B cell (primary cell): ENCODE measurements at regions not wholly inside any gene's neighbourhood (a gene's known extent, or its start where the extent isn't known, plus 50 kb on each side); places are given as distances from the start of the nearest gene placed in this dataset.

Source experiments
- ATAC-seq: fragments of 200-7000 bp; cut with Tn5 transposase; one replicate; pipeline ENCODE4 v1.10.0; 2021; ENCODE audit warnings: low read depth, mild to moderate bottlenecking, moderate number of reproducible peaks, moderate library complexity
- CTCF ChIA-PET: fragments of 350-600 bp; sonication (Branson Sonifier 250); formaldehyde crosslinking; loops from one replicate; lab custom pipeline; 2021; ENCODE audit warnings: antibody characterized with exemption, inconsistent platforms; lab: Charles Lee
- POLR2A ChIA-PET: fragments of 350-600 bp; sonication (Branson Sonifier 250); formaldehyde crosslinking; loops from one replicate; lab custom pipeline; 2021; ENCODE audit warnings: antibody characterized with exemption; lab: Charles Lee
- DNase-seq: peaks from one replicate; pipeline ENCODE4 v3.0.0; 2013
- H2AFZ ChIP-seq: 2 replicates; pipeline ENCODE4 v1.6.1; 2012; ENCODE audit warnings: mild to moderate bottlenecking, low read depth, low read length; ENCODE audit not compliant: insufficient read depth, poor library complexity, severe bottlenecking
- H3K27ac ChIP-seq, 2 donors: 1 replicate in 1 of 2; 2 replicates in 1 of 2; pipeline ENCODE4 v1.5.1; 2012 to 2013; ENCODE audit warnings: low read length in 2 of 2, mild to moderate bottlenecking in 2 of 2, moderate library complexity in 1 of 2
- H3K27me3 ChIP-seq, 4 experiments: fragments of 200-600 bp in 1 of 4; sonication (generic) in 1 of 4; replicated peaks in 1 of 4; 1 replicate in 2 of 4; 2 replicates in 2 of 4; pipeline versions ENCODE4 v1.6.1 to v1.7.0; 2013 to 2016; ENCODE audit warnings: low read length in 3 of 4, mild to moderate bottlenecking in 2 of 4, mixed read lengths in 1 of 4, moderate library complexity in 1 of 4; ENCODE audit not compliant: insufficient read depth in 4 of 4, control insufficient read depth in 3 of 4; ENCODE audit errors: control extremely low read depth in 1 of 4
- H3K36me3 ChIP-seq, 2 experiments: replicated peaks in 1 of 2; 1 replicate in 1 of 2; 2 replicates in 1 of 2; pipeline versions ENCODE4 v1.6.1 to v1.7.1; 2013; ENCODE audit warnings: low read length in 1 of 2; ENCODE audit not compliant: insufficient read depth in 2 of 2, control insufficient read depth in 1 of 2; ENCODE audit errors: control extremely low read depth in 1 of 2, extremely low read depth in 1 of 2
- H3K4me1 ChIP-seq, 2 donors: fragments of 200-600 bp in 1 of 2; sonication (generic) in 1 of 2; 1 replicate in 1 of 2; 2 replicates in 1 of 2; pipeline versions ENCODE4 v1.5.1 to v1.6.1; 2013 to 2017; ENCODE audit warnings: low read length in 2 of 2; ENCODE audit not compliant: control insufficient read depth in 2 of 2, insufficient read depth in 2 of 2
- H3K4me2 ChIP-seq: replicated peaks from 2 replicates; pipeline ENCODE3; 2012; ENCODE audit warnings: mild to moderate bottlenecking, low read depth, low read length; ENCODE audit not compliant: poor library complexity, severe bottlenecking
- H3K4me3 ChIP-seq, 5 experiments: fragments of 200-600 bp in 1 of 5; sonication (generic) in 1 of 5; 1 replicate in 3 of 5; 2 replicates in 2 of 5; pipeline versions ENCODE4 v1.5.1 to v1.7.0; 2011 to 2016; ENCODE audit warnings: low read length in 4 of 5, mild to moderate bottlenecking in 4 of 5, low read depth in 2 of 5, control low read depth in 1 of 5, moderate library complexity in 1 of 5; ENCODE audit not compliant: insufficient read depth in 1 of 5; ENCODE audit errors: control extremely low read depth in 1 of 5, extremely low read depth in 1 of 5
- H3K79me2 ChIP-seq: fragments of 200-600 bp; sonication (generic); one replicate; pipeline ENCODE4 v1.6.0; 2016; ENCODE audit warnings: low read length; ENCODE audit not compliant: control insufficient read depth, insufficient read depth
- H3K9ac ChIP-seq: fragments of 200-600 bp; sonication (generic); 2 replicates; pipeline ENCODE4 v1.6.1; 2017; ENCODE audit warnings: mild to moderate bottlenecking, low read length, moderate library complexity
- H3K9me3 ChIP-seq, 3 donors: one replicate each; pipeline versions ENCODE4 v1.6.1 to v1.7.1; 2013; ENCODE audit warnings: low read length in 2 of 3; ENCODE audit not compliant: control insufficient read depth in 2 of 3, insufficient read depth in 1 of 3; ENCODE audit errors: control extremely low read depth in 1 of 3
- H4K20me1 ChIP-seq: 2 replicates; pipeline ENCODE4 v1.6.0; 2012; ENCODE audit warnings: mild to moderate bottlenecking, low read length; ENCODE audit not compliant: insufficient read depth, control insufficient read depth, poor library complexity, severe bottlenecking
- H3K27ac Mint-ChIP-seq: one replicate; pipeline ENCODE4 v1.8.0; 2021; ENCODE audit warnings: mixed read lengths
- H3K27me3 Mint-ChIP-seq: one replicate; pipeline ENCODE4 v1.8.0; 2021; ENCODE audit warnings: mixed read lengths
- H3K4me1 Mint-ChIP-seq: one replicate; pipeline ENCODE4 v1.8.0; 2021; ENCODE audit warnings: mixed read lengths
- H3K4me3 Mint-ChIP-seq: one replicate; pipeline ENCODE4 v1.8.0; 2021; ENCODE audit warnings: mixed read lengths
- H3K9me3 Mint-ChIP-seq: one replicate; pipeline ENCODE4 v1.8.0; 2022; ENCODE audit warnings: mixed read lengths; ENCODE audit not compliant: insufficient read depth
- CTCF ChIP-seq: fragments of 200-600 bp; IDR thresholded peaks from one replicate; pipeline ENCODE4 v1.8.0; 2022; ENCODE audit warnings: antibody characterized with exemption, mild to moderate bottlenecking
- EZH2 ChIP-seq: IDR thresholded peaks from 2 replicates; pipeline ENCODE4 v1.6.1; 2012; ENCODE audit warnings: borderline replicate concordance, low read depth, mild to moderate bottlenecking, moderate library complexity, low read length; ENCODE audit not compliant: insufficient read depth, poor library complexity, severe bottlenecking
- WGBS: methylation state at CpG from one replicate; pipeline ENCODE4 v1.1.5; 2013; ENCODE audit warnings: missing lambda C conversion rate; ENCODE audit not compliant: insufficient coverage; 5-methylcytosine and 5-hydroxymethylcytosine counted together
- intact Hi-C: fragments of 100-400 bp; cut with micrococcal nuclease; formaldehyde crosslinking; loops from one replicate; pipeline ENCODE4 v1.10.0; 2022

DNA sequence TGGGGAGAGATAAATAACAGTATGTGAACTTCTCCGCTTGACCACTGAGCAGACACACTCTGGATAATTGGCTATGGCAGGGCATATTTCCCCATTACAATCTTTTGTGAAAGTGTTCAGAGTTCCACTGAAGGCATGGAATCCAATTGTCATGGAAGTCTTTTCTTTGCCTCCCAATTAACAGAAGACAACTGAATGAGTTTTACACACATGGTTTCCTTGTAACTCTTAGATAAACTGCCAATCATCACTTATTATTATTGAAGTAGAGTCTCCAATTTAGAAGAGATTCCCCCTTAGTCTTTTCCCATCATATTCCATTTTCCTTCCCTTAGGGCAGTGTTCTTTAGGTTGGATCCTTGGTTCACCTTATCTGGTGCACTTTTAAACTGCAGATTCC lies 308.3 kb downstream of the NR2F2 start:
- Histone ChIP-seq H2AFZ (no peak overlapping the region), H3K4me2 (no peak overlapping the region), H3K27ac (no peak overlapping the region), H3K36me3 (no peaks in the 10 kb centered on the region), H3K27me3 (no peaks in the 10 kb centered on the region), H3K79me2 (no peaks in the 10 kb centered on the region), H3K4me1 (no peaks in the 10 kb centered on the region), H3K4me3 (no peak overlapping the region), H3K9me3 (peaks cover 0 to 5% (median 5%) of the 10 kb centered on the region in 3 donors), H4K20me1 (no peaks in the 10 kb centered on the region), H3K9ac (no peak overlapping the region)
- POLR2A ChIA-PET = no interaction called here
- H3K27ac Mint-ChIP-seq = no peak overlapping the region
- H3K4me1 Mint-ChIP-seq = no peaks in the 10 kb centered on the region
- intact Hi-C loops = no loop called here
- H3K9me3 Mint-ChIP-seq = no peaks in the 10 kb centered on the region
- TF ChIP-seq CTCF (no peak), EZH2 (no peak)
- no peak for ATAC-seq
- CTCF ChIA-PET = no interaction called here
- H3K4me3 Mint-ChIP-seq = no peak overlapping the region
- WGBS = no CpG with 5 or more reads among the region's 1 CpG
- DNase-seq = no peak
- no peaks in the 10 kb centered on the region for H3K27me3 Mint-ChIP-seq

DNA sequence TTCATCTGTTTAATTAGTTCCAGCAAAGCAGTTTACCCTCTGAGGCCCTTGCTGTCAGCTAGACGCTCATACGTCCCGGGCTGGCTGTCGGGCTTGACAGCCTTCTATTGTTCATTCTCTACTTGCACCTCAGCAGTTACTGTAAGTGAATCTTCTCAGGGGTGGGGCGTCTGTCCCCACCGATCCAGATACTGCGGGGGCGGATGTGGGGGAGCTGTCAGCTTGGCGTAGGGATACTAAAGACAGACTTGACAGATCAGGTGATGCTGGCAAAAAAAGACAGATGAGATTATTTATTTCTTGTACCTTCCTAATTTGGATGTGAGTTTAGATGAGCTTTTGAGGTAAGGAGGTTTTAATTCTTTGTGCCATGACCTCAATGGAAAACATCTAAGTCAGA lies 315.3 kb downstream of the NR2F2 start:
- H3K4me1 ChIP-seq = no peaks in the 10 kb centered on the region
- peaks cover 0 to 2% (median 0%) of the 10 kb centered on the region in 3 donors for H3K9me3 ChIP-seq
- Mint-ChIP-seq H3K9me3 (peaks cover 12% of the 10 kb centered on the region), H3K4me1 (no peaks in the 10 kb centered on the region), H3K4me3 (no peak overlapping the region), H3K27me3 (no peaks in the 10 kb centered on the region), H3K27ac (no peak overlapping the region)
- TF ChIP-seq CTCF (no peak), EZH2 (no peak)
- no peak overlapping the region for H3K9ac ChIP-seq
- H4K20me1 ChIP-seq = no peaks in the 10 kb centered on the region
- ChIA-PET CTCF (no interaction called here), POLR2A (no interaction called here)
- no peak overlapping the region for H2AFZ ChIP-seq
- no peaks in the 10 kb centered on the region for H3K36me3 ChIP-seq
- ATAC-seq = no peak
- no peak overlapping the region for H3K4me2 ChIP-seq
- H3K27ac ChIP-seq = no peak overlapping the region
- DNase-seq = no peak
- H3K27me3 ChIP-seq = no peaks in the 10 kb centered on the region
- WGBS = 98% methylated on average over 6 of the region's 9 CpGs
- no peak overlapping the region for H3K4me3 ChIP-seq
- intact Hi-C loops = no loop called here
- no peaks in the 10 kb centered on the region for H3K79me2 ChIP-seq
